Uterus (tissue), 3 donors: ENCODE measurements at regions not wholly inside any gene's neighbourhood (a gene's known extent, or its start where the extent isn't known, plus 50 kb on each side); places are given as distances from the start of the nearest gene placed in this dataset.

Source experiments
- DNase-seq, 2 donors: peaks; one replicate each; pipeline ENCODE4 v3.0.0-alpha.2; 2019 to 2020
- H3K27ac ChIP-seq, 2 donors: fragments of 200-600 bp; sonication (generic); 1 replicate in 1 of 2; 2 replicates in 1 of 2; pipeline ENCODE4 v1.5.1; 2016 to 2018
- H3K27me3 ChIP-seq, 2 donors: fragments of 200-600 bp; sonication (generic); one replicate each; pipeline ENCODE4 v1.5.1; 2018 to 2019; ENCODE audit warnings: control low read depth in 1 of 2
- H3K36me3 ChIP-seq, 2 donors: fragments of 200-600 bp; sonication (generic); one replicate each; pipeline ENCODE4 v1.5.1; 2019; ENCODE audit warnings: control low read depth in 1 of 2
- H3K4me1 ChIP-seq, 2 donors: fragments of 200-600 bp; sonication (generic); one replicate each; pipeline ENCODE4 v1.5.1; 2018 to 2019; ENCODE audit warnings: control low read depth in 1 of 2
- H3K4me3 ChIP-seq, 2 donors: fragments of 200-600 bp; sonication (generic); 1 replicate in 1 of 2; 2 replicates in 1 of 2; pipeline ENCODE4 v1.5.1; 2018 to 2019; ENCODE audit warnings: mild to moderate bottlenecking in 1 of 2
- H3K9me3 ChIP-seq, 2 donors: fragments of 200-600 bp; sonication (generic); one replicate each; pipeline ENCODE4 v1.5.1; 2019; ENCODE audit warnings: control low read depth in 1 of 2
- POLR2A ChIP-seq, 2 donors: fragments of 450-650 bp; IDR thresholded peaks; one replicate each; pipeline ENCODE4 v1.6.1; 2016; ENCODE audit warnings: antibody characterized with exemption in 2 of 2, mild to moderate bottlenecking in 1 of 2, moderate library complexity in 1 of 2
- intact Hi-C: fragments of 100-400 bp; cut with DNase I; formaldehyde crosslinking; loops from one replicate; pipeline ENCODE4 v1.15.1; 2023; ENCODE audit warnings: low total_unique reads
- TF ChIP-seq, protein P1 (sequence below), 4 experiments: fragments of 200-600 bp in 2 of 4; fragments of 450-650 bp in 2 of 4; sonication (generic) in 2 of 4; IDR thresholded peaks; one replicate each; pipeline ENCODE4 v1.5.1; 2016 to 2019; ENCODE audit warnings: antibody characterized with exemption in 4 of 4, mild to moderate bottlenecking in 2 of 4, moderate library complexity in 1 of 4
- donor health status: DM: yes; HTN: yes; CAD: no.

DNA sequence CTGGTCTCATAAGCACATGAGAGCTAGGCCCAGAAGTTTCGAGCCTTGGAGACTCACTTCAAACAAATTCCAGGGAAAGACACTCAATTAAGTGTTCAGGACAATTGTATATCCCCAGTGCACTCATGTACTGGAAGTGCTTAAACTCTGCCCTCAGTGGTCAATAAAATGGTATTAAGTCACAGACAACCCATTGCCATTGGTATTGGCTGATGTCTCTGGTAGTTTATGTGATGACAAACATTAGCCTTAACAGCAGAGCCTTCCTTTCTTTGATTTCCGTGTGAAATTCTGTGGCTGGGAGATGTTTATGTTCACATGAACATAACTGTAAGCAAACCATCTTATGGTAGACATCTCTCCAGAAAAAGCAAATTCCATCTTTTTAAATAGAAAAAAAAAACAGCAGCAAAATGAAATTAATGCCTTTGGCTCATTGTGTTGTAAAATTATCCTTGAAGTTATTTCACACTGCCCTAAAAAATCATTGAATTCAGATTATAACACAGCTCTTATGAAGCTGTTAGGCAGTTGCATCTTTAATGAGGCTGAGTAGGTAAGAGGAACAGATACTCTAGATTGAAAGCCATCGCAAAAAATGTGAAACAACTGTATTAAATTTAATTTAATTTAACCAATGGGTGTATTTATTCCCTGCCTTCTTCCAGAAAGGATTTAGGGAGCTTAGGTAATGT is 216.2 kb upstream of the PLEKHG7 start:
- Histone ChIP-seq H3K27ac (peak overlapping the region; percentile 49 to 82), H3K4me1 (peaks cover 0 to 3% of the 10 kb centered on the region in 2 donors), H3K27me3 (no peaks in the 10 kb centered on the region), H3K36me3 (no peaks in the 10 kb centered on the region), H3K9me3 (no peaks in the 10 kb centered on the region), H3K4me3 (no peak overlapping the region)
- no peak for DNase-seq
- intact Hi-C loops = no loop called here
- TF ChIP-seq, protein P1, sequence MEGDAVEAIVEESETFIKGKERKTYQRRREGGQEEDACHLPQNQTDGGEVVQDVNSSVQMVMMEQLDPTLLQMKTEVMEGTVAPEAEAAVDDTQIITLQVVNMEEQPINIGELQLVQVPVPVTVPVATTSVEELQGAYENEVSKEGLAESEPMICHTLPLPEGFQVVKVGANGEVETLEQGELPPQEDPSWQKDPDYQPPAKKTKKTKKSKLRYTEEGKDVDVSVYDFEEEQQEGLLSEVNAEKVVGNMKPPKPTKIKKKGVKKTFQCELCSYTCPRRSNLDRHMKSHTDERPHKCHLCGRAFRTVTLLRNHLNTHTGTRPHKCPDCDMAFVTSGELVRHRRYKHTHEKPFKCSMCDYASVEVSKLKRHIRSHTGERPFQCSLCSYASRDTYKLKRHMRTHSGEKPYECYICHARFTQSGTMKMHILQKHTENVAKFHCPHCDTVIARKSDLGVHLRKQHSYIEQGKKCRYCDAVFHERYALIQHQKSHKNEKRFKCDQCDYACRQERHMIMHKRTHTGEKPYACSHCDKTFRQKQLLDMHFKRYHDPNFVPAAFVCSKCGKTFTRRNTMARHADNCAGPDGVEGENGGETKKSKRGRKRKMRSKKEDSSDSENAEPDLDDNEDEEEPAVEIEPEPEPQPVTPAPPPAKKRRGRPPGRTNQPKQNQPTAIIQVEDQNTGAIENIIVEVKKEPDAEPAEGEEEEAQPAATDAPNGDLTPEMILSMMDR (IDR thresholded peaks at IDR 0.05) = no peak
- no peak for TF ChIP-seq POLR2A (IDR thresholded peaks at IDR 0.05)

DNA sequence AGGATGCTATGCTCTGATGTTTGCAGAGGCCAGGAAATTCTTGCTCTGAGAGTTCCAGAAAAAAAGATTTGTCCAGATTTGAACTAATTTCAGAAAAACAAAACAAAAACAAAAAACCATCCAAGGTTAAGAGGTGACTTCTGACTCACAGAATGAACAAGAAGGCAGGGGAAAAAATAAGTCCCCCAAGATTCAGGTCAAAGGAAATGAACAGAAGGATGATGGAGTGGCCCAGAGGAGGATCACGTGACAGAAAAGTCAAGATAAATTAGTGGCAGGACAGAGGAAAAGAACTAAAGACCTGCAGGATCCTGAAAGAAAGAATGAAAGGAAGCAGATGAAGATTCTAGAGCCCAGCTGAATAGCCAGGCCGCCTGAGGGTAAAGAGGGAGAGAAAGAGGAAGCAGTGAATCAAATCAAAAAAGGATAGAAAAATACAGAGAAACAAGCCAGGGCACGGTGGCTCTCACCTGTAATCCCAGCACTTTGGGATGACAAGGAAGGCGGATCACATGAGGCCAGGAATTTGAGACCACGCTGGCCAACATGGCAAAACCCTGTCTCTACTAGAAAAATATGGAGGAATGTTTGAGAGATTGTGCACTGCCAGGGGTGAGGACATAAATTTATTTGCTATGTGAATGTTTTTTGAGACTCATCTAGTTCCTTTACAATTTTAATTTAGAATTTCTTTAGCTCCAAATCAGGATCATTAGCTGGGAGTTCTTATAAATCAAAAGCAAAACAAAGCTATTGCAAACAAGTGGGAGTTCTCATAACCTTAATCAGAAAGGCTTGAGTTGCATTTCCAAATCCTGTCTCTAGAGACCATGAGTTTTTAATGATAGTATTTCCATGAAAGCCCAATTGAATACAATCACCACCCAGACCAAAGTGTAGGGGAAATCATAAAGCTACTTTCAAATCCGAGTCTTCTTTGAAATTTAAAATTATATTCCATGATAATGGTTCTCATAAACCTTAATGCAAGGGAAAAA is 217.1 kb upstream of the PLEKHG7 start:
- H3K9me3 ChIP-seq = no peaks in the 10 kb centered on the region
- H3K4me1 ChIP-seq = peaks cover 0 to 3% of the 10 kb centered on the region in 2 donors
- intact Hi-C loops = no loop called here
- no peaks in the 10 kb centered on the region for H3K27me3 ChIP-seq
- DNase-seq = peak in 1 of 2 donors; percentile 25
- H3K36me3 ChIP-seq = no peaks in the 10 kb centered on the region
- TF ChIP-seq POLR2A (IDR thresholded peaks at IDR 0.05) = no peak
- TF ChIP-seq, protein P1 (IDR thresholded peaks at IDR 0.05) = peak in 2 of 4 experiments; percentile 10
- H3K27ac ChIP-seq = peak overlapping the region; percentile 67 to 82
- H3K4me3 ChIP-seq = no peak overlapping the region

DNA sequence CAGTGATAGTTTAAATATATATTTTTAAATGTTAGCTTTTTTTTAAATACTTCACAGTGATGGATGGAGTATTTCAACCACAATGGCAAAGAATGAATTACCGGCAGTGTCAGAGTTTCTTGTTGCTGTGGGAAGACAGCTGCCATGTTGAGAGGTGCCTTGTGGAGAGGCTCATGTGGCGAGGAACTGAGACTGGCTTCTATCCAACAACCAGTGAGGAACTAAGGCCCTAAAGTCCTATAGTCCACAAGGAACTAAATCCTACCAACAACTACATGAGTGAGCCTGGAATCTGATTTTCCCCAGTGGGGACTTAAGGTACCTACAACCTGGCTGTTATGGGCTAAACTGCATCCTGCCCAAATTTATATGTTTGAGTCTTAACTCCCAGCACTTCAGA is 220.2 kb upstream of the PLEKHG7 start:
- no peak for DNase-seq
- TF ChIP-seq, protein P1 (IDR thresholded peaks at IDR 0.05) = no peak
- no peak for TF ChIP-seq POLR2A (IDR thresholded peaks at IDR 0.05)
- peaks cover 0 to 3% of the 10 kb centered on the region in 2 donors for H3K4me1 ChIP-seq
- no peaks in the 10 kb centered on the region for H3K27me3 ChIP-seq
- intact Hi-C loops = no loop called here
- H3K4me3 ChIP-seq = no peak overlapping the region
- H3K27ac ChIP-seq = no peak overlapping the region
- no peaks in the 10 kb centered on the region for H3K36me3 ChIP-seq
- H3K9me3 ChIP-seq = no peaks in the 10 kb centered on the region

DNA sequence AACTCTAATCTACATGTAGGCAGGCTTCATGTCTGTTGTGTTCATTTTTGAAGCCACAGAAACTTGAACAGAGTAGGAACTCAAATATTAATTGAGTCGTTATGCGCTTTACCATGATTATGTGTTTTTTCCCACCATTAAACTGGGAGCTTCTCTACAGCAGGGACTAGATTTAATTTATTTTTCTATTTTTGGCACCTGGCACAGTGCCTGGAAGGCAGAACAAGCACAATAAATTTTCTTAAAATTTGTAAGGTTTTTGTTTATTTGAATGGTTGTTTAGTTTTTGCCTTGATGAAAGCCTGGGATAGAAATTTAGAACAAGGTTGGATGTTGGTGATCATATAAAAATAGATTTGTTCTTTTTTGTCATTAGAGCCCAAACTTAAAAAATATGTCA is 221.7 kb upstream of the PLEKHG7 start:
- Histone ChIP-seq H3K9me3 (no peaks in the 10 kb centered on the region), H3K36me3 (no peaks in the 10 kb centered on the region), H3K27ac (peak overlapping the region in 1 of 2 donors; percentile 64), H3K4me3 (no peak overlapping the region), H3K4me1 (peaks cover 0 to 3% of the 10 kb centered on the region in 2 donors), H3K27me3 (no peaks in the 10 kb centered on the region)
- no peak for TF ChIP-seq POLR2A (IDR thresholded peaks at IDR 0.05)
- TF ChIP-seq, protein P1 (IDR thresholded peaks at IDR 0.05) = no peak
- no peak for DNase-seq
- intact Hi-C loops = no loop called here

DNA sequence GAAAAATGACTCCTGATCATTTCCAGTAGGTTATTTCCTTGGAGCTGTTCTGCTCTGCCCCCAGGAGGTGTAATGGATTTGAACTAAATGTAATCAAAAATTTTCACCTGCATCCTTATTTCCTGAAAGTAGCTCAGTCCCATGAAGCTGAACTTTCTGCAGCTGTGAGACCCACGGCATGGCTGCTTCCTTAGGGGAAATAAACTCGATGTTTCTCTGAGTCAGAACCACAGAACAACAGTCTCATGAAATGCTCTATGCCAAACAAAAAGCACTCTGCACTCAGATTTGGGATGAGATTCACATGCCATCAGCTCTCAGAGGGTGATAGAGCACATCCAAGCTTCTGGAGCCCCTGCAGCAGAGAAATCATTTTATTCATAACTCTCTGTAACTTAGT is 224.1 kb upstream of the PLEKHG7 start:
- H3K27ac ChIP-seq = peak overlapping the region in 1 of 2 donors; percentile 30
- no peak for DNase-seq

More for the DNA sequence above, 224.1 kb upstream of the PLEKHG7 start:
- intact Hi-C loops = no loop called here
- TF ChIP-seq, protein P1 (IDR thresholded peaks at IDR 0.05) = no peak
- TF ChIP-seq POLR2A (IDR thresholded peaks at IDR 0.05) = no peak
- no peaks in the 10 kb centered on the region for H3K27me3 ChIP-seq
- no peaks in the 10 kb centered on the region for H3K4me1 ChIP-seq
- H3K9me3 ChIP-seq = no peaks in the 10 kb centered on the region
- no peaks in the 10 kb centered on the region for H3K36me3 ChIP-seq
- H3K4me3 ChIP-seq = no peak overlapping the region
